Gastrocnemius medialis (tissue), 4 donors: ENCODE measurements at regions not wholly inside any gene's neighbourhood (a gene's known extent, or its start where the extent isn't known, plus 50 kb on each side); places are given as distances from the start of the nearest gene placed in this dataset.
"Not testable (repeated sequence)": the region's sequence is repeated elsewhere in the genome, so short reads cannot be mapped to it uniquely, and the experiment has no call there.

Source experiments
- ATAC-seq, 2 donors: fragments of 150-250 bp; one replicate each; pipeline ENCODE4 v1.9.1; 2016
- DNase-seq, 2 donors: peaks; one replicate each; pipeline ENCODE4 v3.0.0-alpha.2; 2019
- H3K27ac ChIP-seq, 4 donors: fragments of 200-600 bp; sonication (generic); 1 replicate in 1 of 4; 2 replicates in 3 of 4; pipeline ENCODE4 v1.5.1; 2016 to 2018; ENCODE audit warnings: mild to moderate bottlenecking in 2 of 4, moderate library complexity in 1 of 4
- H3K27me3 ChIP-seq, 3 donors: fragments of 200-600 bp; sonication (generic) in 2 of 3; 1 replicate in 1 of 3; 2 replicates in 2 of 3; pipeline versions ENCODE4 v1.5.1 to v1.6.0; 2016 to 2019; ENCODE audit warnings: mild to moderate bottlenecking in 1 of 3, moderate library complexity in 1 of 3
- H3K36me3 ChIP-seq, 2 donors: fragments of 200-600 bp; sonication (generic) in 1 of 2; one replicate each; pipeline ENCODE4 v1.5.1; 2017 to 2018
- H3K4me1 ChIP-seq, 2 donors: fragments of 200-600 bp; sonication (generic) in 1 of 2; one replicate each; pipeline ENCODE4 v1.5.1; 2016 to 2017; ENCODE audit warnings: mild to moderate bottlenecking in 2 of 2
- H3K4me3 ChIP-seq, 4 donors: fragments of 200-600 bp; sonication (generic) in 3 of 4; 1 replicate in 1 of 4; 2 replicates in 3 of 4; pipeline ENCODE4 v1.5.1; 2016 to 2019; ENCODE audit warnings: mild to moderate bottlenecking in 2 of 4
- H3K9me3 ChIP-seq, 3 donors: fragments of 200-600 bp; sonication (generic) in 2 of 3; 1 replicate in 1 of 3; 2 replicates in 2 of 3; pipeline ENCODE4 v1.5.1; 2016 to 2019
- CTCF ChIP-seq, 5 experiments: fragments of 450-650 bp in 3 of 5; fragments of 200-600 bp in 2 of 5; sonication (generic) in 2 of 5; IDR thresholded peaks in 4 of 5; conservative IDR thresholded peaks in 1 of 5; 1 replicate in 4 of 5; 2 replicates in 1 of 5; pipeline ENCODE4 v1.5.1; 2016 to 2019; ENCODE audit warnings: antibody characterized with exemption in 5 of 5, mild to moderate bottlenecking in 3 of 5, moderate library complexity in 3 of 5
- POLR2A ChIP-seq, 2 donors: fragments of 450-650 bp; IDR thresholded peaks; one replicate each; pipeline ENCODE4 v1.6.1; 2017; ENCODE audit warnings: antibody characterized with exemption in 2 of 2, mild to moderate bottlenecking in 2 of 2, moderate library complexity in 2 of 2
- in situ Hi-C, 4 donors: fragments of 200-750 bp; cut with MboI; loops; one replicate each; pipeline versions ENCODE4 v1.15.0 to v1.8.0; 2017; ENCODE audit warnings: low sequenced_read_pairs in 4 of 4
- intact Hi-C: fragments of 100-400 bp; cut with DNase I; formaldehyde crosslinking; loops from one replicate; pipeline ENCODE4 v1.15.1; 2023; ENCODE audit warnings: low total_unique reads

- Histone ChIP-seq H3K27me3 (no peaks in the 10 kb centered on the region), H3K4me3 (no peak overlapping the region), H3K4me1 (peaks cover 0 to 9% of the 10 kb centered on the region in 2 donors), H3K27ac (no peak overlapping the region), H3K36me3 (no peaks in the 10 kb centered on the region), H3K9me3 (no peaks in the 10 kb centered on the region)
- DNase-seq (peak in 1 of 2 donors; percentile 6), ATAC-seq (no peak)
- in situ Hi-C loops: no loop called here
- intact Hi-C loops: no loop called here
- TF ChIP-seq POLR2A (IDR thresholded peaks at IDR 0.05) (no peak), CTCF (IDR thresholded peaks at IDR 0.05 in 4 of 5, conservative IDR thresholded peaks at IDR 0.05 in 1 of 5) (no peak)
Observed at GRCh38 chr20:40866056-40866455, 162.6 kb upstream of the TOP1 start.

- DNase-seq (peak in 1 of 2 donors; percentile 16), ATAC-seq (peak; percentile 30 to 79)
- TF ChIP-seq CTCF (IDR thresholded peaks at IDR 0.05 in 4 of 5, conservative IDR thresholded peaks at IDR 0.05 in 1 of 5): no peak
- no peak for TF ChIP-seq POLR2A (IDR thresholded peaks at IDR 0.05)
- Histone ChIP-seq H3K4me1 (peaks cover 0 to 9% of the 10 kb centered on the region in 2 donors), H3K27me3 (no peaks in the 10 kb centered on the region), H3K36me3 (no peaks in the 10 kb centered on the region), H3K9me3 (no peaks in the 10 kb centered on the region), H3K4me3 (no peak overlapping the region), H3K27ac (no peak overlapping the region)
- intact Hi-C loops: no loop called here
- in situ Hi-C loops: no loop called here
Observed at GRCh38 chr20:40868551-40869217, 159.9 kb upstream of the TOP1 start.

GRCh38 chr20:40869218-40870147, 159.1 kb upstream of the TOP1 start:
- Histone ChIP-seq H3K36me3 (no peaks in the 10 kb centered on the region), H3K27ac (no peak overlapping the region), H3K4me1 (peaks cover 0 to 9% of the 10 kb centered on the region in 2 donors), H3K4me3 (no peak overlapping the region), H3K9me3 (no peaks in the 10 kb centered on the region), H3K27me3 (no peaks in the 10 kb centered on the region)
- intact Hi-C loops (no loop called here), in situ Hi-C loops (no loop called here)
- TF ChIP-seq CTCF (IDR thresholded peaks at IDR 0.05 in 4 of 5, conservative IDR thresholded peaks at IDR 0.05 in 1 of 5) (no peak), POLR2A (IDR thresholded peaks at IDR 0.05) (no peak)
- ATAC-seq (no peak), DNase-seq (no peak)

GRCh38 chr20:40875116-40876085, 153.2 kb upstream of the TOP1 start:
- Histone ChIP-seq H3K4me1 (no peaks in the 10 kb centered on the region), H3K27me3 (no peaks in the 10 kb centered on the region), H3K27ac (no peak overlapping the region), H3K4me3 (no peak overlapping the region), H3K9me3 (no peaks in the 10 kb centered on the region), H3K36me3 (no peaks in the 10 kb centered on the region)
- intact Hi-C loops: no loop called here
- TF ChIP-seq CTCF (IDR thresholded peaks at IDR 0.05 in 4 of 5, conservative IDR thresholded peaks at IDR 0.05 in 1 of 5) (no peak), POLR2A (IDR thresholded peaks at IDR 0.05) (no peak)
- in situ Hi-C loops: no loop called here
- ATAC-seq (no peak), DNase-seq (no peak)

GRCh38 chr20:40878099-40878498, 150.5 kb upstream of the TOP1 start:
- DNase-seq, H3K36me3 ChIP-seq, H3K4me1 ChIP-seq, ATAC-seq, H3K27me3 ChIP-seq, H3K9me3 ChIP-seq, intact Hi-C loops, H3K27ac ChIP-seq, in situ Hi-C loops, H3K4me3 ChIP-seq: not testable (repeated sequence)
